ENCODE measurements at regions not wholly inside any gene's neighbourhood (a gene's known extent, or its start where the extent isn't known, plus 50 kb on each side); places are given as distances from the start of the nearest gene placed in this dataset.

DNA sequence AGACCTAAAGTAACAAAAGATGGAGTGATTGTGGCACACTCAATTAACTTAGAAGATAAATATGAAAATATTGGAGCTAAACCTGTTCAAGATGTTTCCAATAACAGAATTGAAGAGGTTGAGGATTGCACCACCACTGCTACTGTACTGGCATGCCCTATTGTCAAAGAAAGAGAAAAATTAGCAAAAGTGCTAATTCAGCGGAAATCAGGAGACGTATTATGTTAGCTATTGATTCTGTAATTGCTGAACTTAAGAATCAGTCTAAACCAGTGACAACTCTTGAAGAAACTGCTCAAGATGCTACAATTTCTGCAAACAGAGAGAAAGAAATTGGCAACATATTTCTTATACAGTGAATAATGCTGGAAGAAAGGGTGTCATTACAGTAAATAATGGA, 754.4 kb downstream of the CDH18 start:
- TF ChIP-seq ZNF8 (CRISPR knock-in tag; IDR thresholded peaks at IDR 0.05) (no peak), ZFP3 (CRISPR knock-in tag; IDR thresholded peaks at IDR 0.05) (no peak), ZC3H10 (CRISPR knock-in tag; IDR thresholded peaks at IDR 0.05) (no peak), RARB (CRISPR knock-in tag; IDR thresholded peaks at IDR 0.05) (no peak), BACH2 (CRISPR knock-in tag; IDR thresholded peaks at IDR 0.05; ENCODE audit: borderline replicate concordance) (no peak), SNAI2 (CRISPR knock-in tag; IDR thresholded peaks at IDR 0.05) (no peak), ZNF70 (CRISPR knock-in tag; IDR thresholded peaks at IDR 0.05) (no peak), ZFP30 (CRISPR knock-in tag; IDR thresholded peaks at IDR 0.05) (no peak), ISL1 (CRISPR knock-in tag; IDR thresholded peaks at IDR 0.05) (no peak), CREB5 (CRISPR knock-in tag; IDR thresholded peaks at IDR 0.05; ENCODE audit: low read depth) (no peak)
- TF ChIP-seq, protein P1, sequence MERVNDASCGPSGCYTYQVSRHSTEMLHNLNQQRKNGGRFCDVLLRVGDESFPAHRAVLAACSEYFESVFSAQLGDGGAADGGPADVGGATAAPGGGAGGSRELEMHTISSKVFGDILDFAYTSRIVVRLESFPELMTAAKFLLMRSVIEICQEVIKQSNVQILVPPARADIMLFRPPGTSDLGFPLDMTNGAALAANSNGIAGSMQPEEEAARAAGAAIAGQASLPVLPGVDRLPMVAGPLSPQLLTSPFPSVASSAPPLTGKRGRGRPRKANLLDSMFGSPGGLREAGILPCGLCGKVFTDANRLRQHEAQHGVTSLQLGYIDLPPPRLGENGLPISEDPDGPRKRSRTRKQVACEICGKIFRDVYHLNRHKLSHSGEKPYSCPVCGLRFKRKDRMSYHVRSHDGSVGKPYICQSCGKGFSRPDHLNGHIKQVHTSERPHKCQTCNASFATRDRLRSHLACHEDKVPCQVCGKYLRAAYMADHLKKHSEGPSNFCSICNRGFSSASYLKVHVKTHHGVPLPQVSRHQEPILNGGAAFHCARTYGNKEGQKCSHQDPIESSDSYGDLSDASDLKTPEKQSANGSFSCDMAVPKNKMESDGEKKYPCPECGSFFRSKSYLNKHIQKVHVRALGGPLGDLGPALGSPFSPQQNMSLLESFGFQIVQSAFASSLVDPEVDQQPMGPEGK (CRISPR knock-in tag; IDR thresholded peaks at IDR 0.05; ENCODE audit: borderline replicate concordance) = no peak
- TF ChIP-seq, protein P2, sequence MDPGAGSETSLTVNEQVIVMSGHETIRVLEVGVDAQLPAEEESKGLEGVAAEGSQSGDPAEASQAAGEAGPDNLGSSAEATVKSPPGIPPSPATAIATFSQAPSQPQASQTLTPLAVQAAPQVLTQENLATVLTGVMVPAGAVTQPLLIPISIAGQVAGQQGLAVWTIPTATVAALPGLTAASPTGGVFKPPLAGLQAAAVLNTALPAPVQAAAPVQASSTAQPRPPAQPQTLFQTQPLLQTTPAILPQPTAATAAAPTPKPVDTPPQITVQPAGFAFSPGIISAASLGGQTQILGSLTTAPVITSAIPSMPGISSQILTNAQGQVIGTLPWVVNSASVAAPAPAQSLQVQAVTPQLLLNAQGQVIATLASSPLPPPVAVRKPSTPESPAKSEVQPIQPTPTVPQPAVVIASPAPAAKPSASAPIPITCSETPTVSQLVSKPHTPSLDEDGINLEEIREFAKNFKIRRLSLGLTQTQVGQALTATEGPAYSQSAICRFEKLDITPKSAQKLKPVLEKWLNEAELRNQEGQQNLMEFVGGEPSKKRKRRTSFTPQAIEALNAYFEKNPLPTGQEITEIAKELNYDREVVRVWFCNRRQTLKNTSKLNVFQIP (CRISPR knock-in tag; IDR thresholded peaks at IDR 0.05; ENCODE audit: borderline replicate concordance, low read depth) = no peak
